ENCODE measurements at regions not wholly inside any gene's neighbourhood (a gene's known extent, or its start where the extent isn't known, plus 50 kb on each side); places are given as distances from the start of the nearest gene placed in this dataset.

DNA sequence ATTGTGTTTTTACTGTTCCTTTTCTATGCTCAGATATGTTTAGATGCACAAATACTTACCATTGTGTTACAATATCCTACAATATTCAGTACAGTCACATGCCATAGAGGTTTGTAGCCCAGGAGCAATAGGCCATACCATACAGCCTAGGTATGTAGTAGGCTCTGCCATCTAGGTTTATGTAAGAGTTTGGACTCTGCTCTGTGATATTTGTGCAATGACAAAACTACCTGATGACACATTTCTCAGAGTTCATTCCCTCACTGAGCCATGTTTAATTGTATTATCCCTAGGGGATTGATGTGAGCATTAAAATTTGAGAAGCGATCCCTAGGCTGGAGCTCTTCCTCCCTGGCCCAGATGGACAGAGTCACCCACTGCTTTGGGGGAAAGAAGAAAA is 270.0 kb upstream of the PROK2 start:
- H3K27me3 ChIP-seq (ENCODE audit: control insufficient read depth, insufficient read depth, low read length), result no peaks in the 10 kb centered on the region
- Mint-ChIP-seq H3K4me3 (no peak overlapping the region), H3K27me3 (peaks cover 4% of the 10 kb centered on the region), H3K27ac (no peak overlapping the region), H3K9me3 (no peaks in the 10 kb centered on the region), H3K4me1 (no peaks in the 10 kb centered on the region), H3K36me3 (no peaks in the 10 kb centered on the region)
- ATAC-seq (ENCODE audit: low read depth in 2 of 2) (no peak), DNase-seq (no peak)
- no peak overlapping the region for H3K27ac ChIP-seq (ENCODE audit: insufficient read depth, low read length, poor library complexity, severe bottlenecking)
- H3K36me3 ChIP-seq (ENCODE audit: control insufficient read depth, insufficient read depth, low read length), result no peaks in the 10 kb centered on the region
- H3K9me3 ChIP-seq (ENCODE audit: control insufficient read depth in 2 of 2, low read length in 2 of 2), result no peaks in the 10 kb centered on the region
- no peak overlapping the region for H3K4me3 ChIP-seq (ENCODE audit: low read depth, low read length)
- H3K4me1 ChIP-seq (ENCODE audit: control insufficient read depth, insufficient read depth, low read length, poor library complexity, severe bottlenecking), result no peaks in the 10 kb centered on the region

DNA sequence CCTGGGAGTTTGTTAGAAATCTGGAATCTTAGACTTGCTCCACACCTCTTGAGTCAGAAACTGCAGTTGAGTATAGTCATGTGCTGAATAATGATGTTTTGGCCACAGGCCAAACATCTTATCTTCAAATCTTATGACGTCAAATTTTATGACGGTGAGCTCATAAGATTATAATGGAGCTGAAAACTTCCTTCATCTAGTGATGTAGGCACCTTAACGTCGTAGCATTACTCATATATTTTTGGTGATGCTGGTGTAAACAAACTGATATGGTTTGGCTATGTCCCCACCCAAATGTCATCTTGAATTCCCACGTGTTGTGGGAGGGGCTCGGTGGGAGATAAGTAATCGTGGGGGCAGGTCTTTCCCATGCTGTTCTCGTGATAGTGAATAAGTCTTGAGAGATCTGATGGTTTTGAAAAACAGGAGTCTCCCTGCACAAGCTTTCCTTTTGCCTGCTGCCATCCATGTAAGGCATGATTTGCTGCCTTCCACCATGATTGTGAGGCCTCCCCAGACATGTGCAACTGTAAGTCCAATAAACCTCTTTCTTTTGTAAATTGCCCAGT is 268.0 kb upstream of the PROK2 start:
- no peaks in the 10 kb centered on the region for H3K36me3 ChIP-seq (ENCODE audit: control insufficient read depth, insufficient read depth, low read length)
- H3K27ac Mint-ChIP-seq, result no peak overlapping the region
- H3K27me3 ChIP-seq (ENCODE audit: control insufficient read depth, insufficient read depth, low read length), result no peaks in the 10 kb centered on the region
- no peak overlapping the region for H3K4me3 Mint-ChIP-seq
- no peak overlapping the region for H3K27ac ChIP-seq (ENCODE audit: insufficient read depth, low read length, poor library complexity, severe bottlenecking)
- no peaks in the 10 kb centered on the region for H3K4me1 Mint-ChIP-seq
- ATAC-seq (ENCODE audit: low read depth in 2 of 2), result no peak
- no peaks in the 10 kb centered on the region for H3K4me1 ChIP-seq (ENCODE audit: control insufficient read depth, insufficient read depth, low read length, poor library complexity, severe bottlenecking)
- no peak overlapping the region for H3K4me3 ChIP-seq (ENCODE audit: low read depth, low read length)
- no peaks in the 10 kb centered on the region for H3K9me3 ChIP-seq (ENCODE audit: control insufficient read depth in 2 of 2, low read length in 2 of 2)
- H3K27me3 Mint-ChIP-seq, result no peaks in the 10 kb centered on the region
- no peaks in the 10 kb centered on the region for H3K9me3 Mint-ChIP-seq
- DNase-seq, result no peak
- H3K36me3 Mint-ChIP-seq, result no peaks in the 10 kb centered on the region

DNA sequence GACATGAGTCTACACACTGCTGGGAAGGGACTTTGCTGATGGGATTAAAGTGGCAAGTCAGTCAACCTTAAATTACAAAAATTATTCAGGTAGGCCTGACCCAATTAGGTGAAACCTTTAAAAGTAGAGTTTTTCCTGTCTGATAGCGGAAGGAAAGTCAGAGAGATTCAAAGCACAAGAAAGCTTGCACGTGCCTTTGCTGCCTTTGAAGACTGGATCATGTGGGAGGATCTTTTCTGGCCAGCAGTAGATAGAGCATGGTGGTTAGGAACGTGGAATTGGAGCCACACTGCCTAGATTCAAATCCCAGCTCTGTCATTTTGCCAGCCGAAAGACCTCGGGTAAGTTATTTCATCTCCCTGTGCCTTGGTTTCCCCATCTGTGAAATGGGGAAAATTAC is 265.8 kb upstream of the PROK2 start:
- no peak overlapping the region for H3K27ac Mint-ChIP-seq
- no peaks in the 10 kb centered on the region for H3K9me3 ChIP-seq (ENCODE audit: control insufficient read depth in 2 of 2, low read length in 2 of 2)
- DNase-seq (no peak), ATAC-seq (ENCODE audit: low read depth in 2 of 2) (no peak)
- H3K27me3 ChIP-seq (ENCODE audit: control insufficient read depth, insufficient read depth, low read length), result no peaks in the 10 kb centered on the region
- no peaks in the 10 kb centered on the region for H3K36me3 ChIP-seq (ENCODE audit: control insufficient read depth, insufficient read depth, low read length)
- no peaks in the 10 kb centered on the region for H3K36me3 Mint-ChIP-seq
- H3K27me3 Mint-ChIP-seq, result no peaks in the 10 kb centered on the region
- H3K9me3 Mint-ChIP-seq, result no peaks in the 10 kb centered on the region
- no peak overlapping the region for H3K4me3 Mint-ChIP-seq
- no peak overlapping the region for H3K27ac ChIP-seq (ENCODE audit: insufficient read depth, low read length, poor library complexity, severe bottlenecking)
- no peak overlapping the region for H3K4me3 ChIP-seq (ENCODE audit: low read depth, low read length)
- no peaks in the 10 kb centered on the region for H3K4me1 Mint-ChIP-seq
- H3K4me1 ChIP-seq (ENCODE audit: control insufficient read depth, insufficient read depth, low read length, poor library complexity, severe bottlenecking), result no peaks in the 10 kb centered on the region

DNA sequence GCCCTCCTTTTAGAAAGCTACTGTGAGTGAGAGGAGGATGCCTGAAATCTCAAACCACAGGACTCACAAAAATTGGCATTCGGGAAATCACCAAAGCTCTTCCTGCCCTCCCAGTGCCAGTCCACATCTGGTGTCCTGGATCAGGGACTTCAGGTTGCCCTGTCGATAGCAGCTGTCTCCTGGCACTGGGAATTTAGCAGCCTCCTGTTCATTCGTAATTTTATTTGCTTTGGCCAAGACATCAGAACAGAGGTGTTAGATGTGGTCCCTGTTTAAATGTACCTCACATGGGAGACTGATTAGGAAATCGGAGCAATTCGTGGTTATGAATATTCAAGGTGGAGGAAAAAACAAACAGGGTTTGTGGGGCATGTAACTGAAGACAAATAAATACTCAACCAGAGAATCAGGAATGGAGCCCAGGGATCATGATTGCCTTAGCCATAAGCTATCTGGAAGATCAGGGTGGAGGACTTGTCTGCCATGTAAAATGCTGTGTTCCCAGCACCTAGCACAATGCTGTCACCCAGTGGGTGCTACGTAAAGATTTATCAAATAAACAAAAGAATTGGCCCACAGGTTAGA is 265.2 kb upstream of the PROK2 start:
- H3K36me3 Mint-ChIP-seq, result no peaks in the 10 kb centered on the region
- ATAC-seq (ENCODE audit: low read depth in 2 of 2), result no peak

DNA sequence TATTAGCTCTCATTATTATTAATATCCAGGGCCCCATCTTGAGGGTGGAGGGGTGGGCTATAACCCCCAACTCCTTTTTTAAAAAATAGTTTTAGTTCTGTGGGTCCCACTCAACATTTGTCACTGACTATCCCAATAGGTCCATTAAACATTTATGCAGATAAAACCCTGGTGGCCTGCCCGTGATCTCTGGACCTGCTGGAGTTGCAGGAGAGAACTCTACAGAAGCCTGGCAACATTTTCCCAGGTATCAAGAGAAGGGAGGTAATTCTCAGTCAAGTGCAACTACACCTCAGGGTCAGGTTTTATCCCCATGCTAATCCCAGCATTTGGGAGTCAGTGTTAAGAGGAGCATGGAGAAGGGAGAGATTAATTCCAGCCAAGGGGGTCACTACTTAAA is 264.4 kb upstream of the PROK2 start:
- Histone ChIP-seq H3K4me1 (ENCODE audit: control insufficient read depth, insufficient read depth, low read length, poor library complexity, severe bottlenecking) (no peaks in the 10 kb centered on the region), H3K4me3 (ENCODE audit: low read depth, low read length) (no peak overlapping the region), H3K9me3 (ENCODE audit: control insufficient read depth in 2 of 2, low read length in 2 of 2) (no peaks in the 10 kb centered on the region), H3K27me3 (ENCODE audit: control insufficient read depth, insufficient read depth, low read length) (no peaks in the 10 kb centered on the region), H3K27ac (ENCODE audit: insufficient read depth, low read length, poor library complexity, severe bottlenecking) (no peak overlapping the region), H3K36me3 (ENCODE audit: control insufficient read depth, insufficient read depth, low read length) (no peaks in the 10 kb centered on the region)
- DNase-seq (no peak), ATAC-seq (ENCODE audit: low read depth in 2 of 2) (no peak)
- no peaks in the 10 kb centered on the region for H3K27me3 Mint-ChIP-seq
- no peak overlapping the region for H3K4me3 Mint-ChIP-seq
- H3K36me3 Mint-ChIP-seq, result no peaks in the 10 kb centered on the region
- no peaks in the 10 kb centered on the region for H3K9me3 Mint-ChIP-seq
- no peak overlapping the region for H3K27ac Mint-ChIP-seq
- no peaks in the 10 kb centered on the region for H3K4me1 Mint-ChIP-seq

More for the DNA sequence above, 265.2 kb upstream of the PROK2 start:
- no peak overlapping the region for H3K4me3 ChIP-seq (ENCODE audit: low read depth, low read length)
- H3K27ac ChIP-seq (ENCODE audit: insufficient read depth, low read length, poor library complexity, severe bottlenecking), result no peak overlapping the region
- no peaks in the 10 kb centered on the region for H3K9me3 ChIP-seq (ENCODE audit: control insufficient read depth in 2 of 2, low read length in 2 of 2)
- H3K36me3 ChIP-seq (ENCODE audit: control insufficient read depth, insufficient read depth, low read length), result no peaks in the 10 kb centered on the region
- Mint-ChIP-seq H3K27me3 (no peaks in the 10 kb centered on the region), H3K4me3 (no peak overlapping the region), H3K4me1 (no peaks in the 10 kb centered on the region), H3K27ac (peak overlapping the region in 1 of 3 donors; percentile 71), H3K9me3 (no peaks in the 10 kb centered on the region)
- H3K4me1 ChIP-seq (ENCODE audit: control insufficient read depth, insufficient read depth, low read length, poor library complexity, severe bottlenecking), result no peaks in the 10 kb centered on the region
- no peaks in the 10 kb centered on the region for H3K27me3 ChIP-seq (ENCODE audit: control insufficient read depth, insufficient read depth, low read length)
- no peak for DNase-seq

DNA sequence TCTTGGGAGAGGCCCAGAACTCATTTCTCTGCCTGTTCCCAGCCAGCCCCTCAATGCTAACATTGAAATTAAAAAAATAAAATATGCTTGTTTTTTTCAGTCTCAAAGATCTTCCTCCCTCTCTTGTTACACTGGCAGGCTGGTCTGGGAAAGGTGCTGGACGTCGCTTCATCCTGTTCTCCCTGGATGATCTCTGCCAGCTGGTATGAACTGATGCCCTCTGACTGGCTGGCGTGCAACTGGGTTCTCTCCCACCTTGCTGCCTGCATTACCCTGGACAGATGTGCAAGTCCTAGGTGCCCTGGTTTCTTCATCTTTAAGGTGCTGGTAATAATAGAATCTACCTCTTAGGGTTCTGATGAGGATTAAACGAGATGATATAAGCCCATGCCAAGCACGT is 263.9 kb upstream of the PROK2 start:
- H3K27ac ChIP-seq (ENCODE audit: insufficient read depth, low read length, poor library complexity, severe bottlenecking), result no peak overlapping the region
- Mint-ChIP-seq H3K9me3 (no peaks in the 10 kb centered on the region), H3K27ac (no peak overlapping the region), H3K4me1 (no peaks in the 10 kb centered on the region), H3K27me3 (peaks cover 4% of the 10 kb centered on the region), H3K4me3 (no peak overlapping the region), H3K36me3 (no peaks in the 10 kb centered on the region)
- no peaks in the 10 kb centered on the region for H3K9me3 ChIP-seq (ENCODE audit: control insufficient read depth in 2 of 2, low read length in 2 of 2)
- no peak for ATAC-seq (ENCODE audit: low read depth in 2 of 2)
- H3K4me3 ChIP-seq (ENCODE audit: low read depth, low read length), result no peak overlapping the region
- no peaks in the 10 kb centered on the region for H3K27me3 ChIP-seq (ENCODE audit: control insufficient read depth, insufficient read depth, low read length)
- no peaks in the 10 kb centered on the region for H3K4me1 ChIP-seq (ENCODE audit: control insufficient read depth, insufficient read depth, low read length, poor library complexity, severe bottlenecking)
- H3K36me3 ChIP-seq (ENCODE audit: control insufficient read depth, insufficient read depth, low read length), result no peaks in the 10 kb centered on the region
- DNase-seq, result no peak

DNA sequence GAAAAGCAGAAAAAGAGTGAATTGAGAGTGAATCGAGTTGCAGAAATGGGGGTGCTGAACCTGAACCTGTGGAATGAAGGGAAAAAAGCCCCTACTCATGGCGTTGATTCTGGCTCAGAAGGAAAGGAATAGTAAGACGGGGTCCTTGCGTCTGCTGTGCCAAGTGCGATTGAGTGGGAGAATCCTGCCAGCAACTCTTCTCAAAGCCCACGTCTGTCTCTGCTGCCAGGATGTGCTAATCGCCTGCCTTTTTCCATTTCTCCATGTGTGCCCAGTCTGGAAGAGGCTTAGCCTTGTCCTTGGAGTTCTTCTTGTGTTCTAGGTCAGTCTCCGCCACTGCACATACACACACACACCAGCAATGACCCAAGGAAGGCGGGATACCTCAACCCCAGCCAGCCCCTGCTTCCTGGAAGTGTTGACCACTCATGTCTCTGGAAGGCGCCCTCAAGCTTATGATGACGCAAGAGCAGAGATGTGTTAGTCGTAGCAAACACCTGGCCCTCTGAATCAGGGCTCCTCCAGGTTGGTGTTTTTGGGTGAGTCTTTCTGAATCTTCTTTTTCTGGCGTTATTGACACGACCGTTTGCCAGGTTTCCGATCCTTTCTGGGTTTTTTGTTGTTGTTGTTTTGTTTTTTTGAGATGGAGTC is 262.4 kb upstream of the PROK2 start:
- H3K4me1 ChIP-seq (ENCODE audit: control insufficient read depth, insufficient read depth, low read length, poor library complexity, severe bottlenecking), result no peaks in the 10 kb centered on the region
- H3K27ac ChIP-seq (ENCODE audit: insufficient read depth, low read length, poor library complexity, severe bottlenecking), result no peak overlapping the region
- no peak for DNase-seq
- no peak for ATAC-seq (ENCODE audit: low read depth in 2 of 2)
- H3K27me3 ChIP-seq (ENCODE audit: control insufficient read depth, insufficient read depth, low read length), result no peaks in the 10 kb centered on the region
- H3K4me1 Mint-ChIP-seq, result no peaks in the 10 kb centered on the region
- H3K4me3 ChIP-seq (ENCODE audit: low read depth, low read length), result no peak overlapping the region
- no peaks in the 10 kb centered on the region for H3K9me3 ChIP-seq (ENCODE audit: control insufficient read depth in 2 of 2, low read length in 2 of 2)
- no peaks in the 10 kb centered on the region for H3K36me3 Mint-ChIP-seq
- H3K4me3 Mint-ChIP-seq, result no peak overlapping the region
- no peak overlapping the region for H3K27ac Mint-ChIP-seq
- no peaks in the 10 kb centered on the region for H3K9me3 Mint-ChIP-seq
- H3K36me3 ChIP-seq (ENCODE audit: control insufficient read depth, insufficient read depth, low read length), result no peaks in the 10 kb centered on the region
- H3K27me3 Mint-ChIP-seq, result peaks cover 4% of the 10 kb centered on the region

DNA sequence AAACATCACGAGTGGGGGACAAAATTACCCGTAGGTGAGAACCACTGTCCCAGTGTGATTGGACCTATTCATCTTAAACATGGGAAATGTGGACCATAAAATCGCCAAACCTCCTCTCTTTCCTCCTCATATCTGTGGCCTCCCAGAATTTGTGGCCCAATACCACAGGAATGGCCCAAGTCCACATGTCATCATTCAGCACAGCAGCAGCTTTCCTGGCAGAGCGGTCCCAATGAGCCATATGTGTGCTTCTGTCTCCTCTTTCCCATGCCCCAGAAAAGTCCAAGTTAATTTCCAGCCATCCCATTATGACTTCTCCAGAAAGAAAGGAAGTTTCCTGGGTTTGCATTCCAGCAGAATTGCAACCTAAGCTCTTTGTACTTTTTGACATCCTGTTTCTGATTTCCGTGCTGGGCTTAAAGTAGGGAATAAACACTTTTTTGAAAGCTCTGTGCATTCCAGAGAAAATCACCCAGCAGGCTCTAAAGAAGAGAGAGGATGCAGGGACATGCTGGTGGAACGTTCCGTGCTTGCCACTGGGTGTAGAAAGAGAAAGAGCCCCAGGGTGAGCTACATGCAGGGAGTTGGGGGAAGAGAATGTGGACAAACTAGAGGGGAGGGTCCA is 259.4 kb upstream of the PROK2 start:
- Histone ChIP-seq H3K27me3 (ENCODE audit: control insufficient read depth, insufficient read depth, low read length) (no peaks in the 10 kb centered on the region), H3K27ac (ENCODE audit: insufficient read depth, low read length, poor library complexity, severe bottlenecking) (no peak overlapping the region), H3K9me3 (ENCODE audit: control insufficient read depth in 2 of 2, low read length in 2 of 2) (no peaks in the 10 kb centered on the region), H3K4me1 (ENCODE audit: control insufficient read depth, insufficient read depth, low read length, poor library complexity, severe bottlenecking) (no peaks in the 10 kb centered on the region), H3K4me3 (ENCODE audit: low read depth, low read length) (no peak overlapping the region), H3K36me3 (ENCODE audit: control insufficient read depth, insufficient read depth, low read length) (no peaks in the 10 kb centered on the region)
- Mint-ChIP-seq H3K4me1 (no peaks in the 10 kb centered on the region), H3K27ac (no peak overlapping the region), H3K36me3 (no peaks in the 10 kb centered on the region), H3K9me3 (no peaks in the 10 kb centered on the region), H3K27me3 (peaks cover 12% of the 10 kb centered on the region), H3K4me3 (no peak overlapping the region)
- no peak for DNase-seq
- no peak for ATAC-seq (ENCODE audit: low read depth in 2 of 2)
